Spleen (tissue), 11 donors: ENCODE measurements at regions not wholly inside any gene's neighbourhood (a gene's known extent, or its start where the extent isn't known, plus 50 kb on each side); places are given as distances from the start of the nearest gene placed in this dataset.
A peak's percentile ranks its signal among the peaks of the same experiment; 100 is the strongest.

Experiments
- DNase-seq: peaks from one replicate; pipeline ENCODE4 v3.0.0-alpha.2; 2020
- H3K27ac ChIP-seq, 8 donors: fragments of 200-600 bp; sonication (generic) in 7 of 8; 1 replicate in 4 of 8; 2 replicates in 4 of 8; pipeline versions ENCODE4 v1.5.0 to v1.8.0; 2016 to 2021; ENCODE audit warnings: inconsistent platforms in 4 of 8, mild to moderate bottlenecking in 4 of 8, moderate library complexity in 1 of 8
- H3K27me3 ChIP-seq, 7 donors: fragments of 200-600 bp; sonication (generic) in 6 of 7; replicated peaks in 1 of 7; 1 replicate in 4 of 7; 2 replicates in 3 of 7; pipeline versions ENCODE4 v1.5.0 to v1.8.0; 2016 to 2021; ENCODE audit warnings: inconsistent platforms in 3 of 7, mild to moderate bottlenecking in 1 of 7
- H3K36me3 ChIP-seq, 6 donors: fragments of 200-600 bp; sonication (generic) in 5 of 6; 1 replicate in 4 of 6; 2 replicates in 2 of 6; pipeline versions ENCODE4 v1.5.0 to v1.8.0; 2016 to 2021; ENCODE audit warnings: inconsistent platforms in 2 of 6
- H3K4me1 ChIP-seq, 6 donors: fragments of 200-600 bp; sonication (generic) in 5 of 6; 1 replicate in 3 of 6; 2 replicates in 3 of 6; pipeline versions ENCODE4 v1.5.0 to v1.8.0; 2016 to 2021; ENCODE audit warnings: inconsistent platforms in 3 of 6
- H3K4me3 ChIP-seq, 8 donors: fragments of 200-600 bp; sonication (generic) in 7 of 8; 1 replicate in 4 of 8; 2 replicates in 4 of 8; pipeline versions ENCODE4 v1.5.0 to v1.8.0; 2016 to 2021; ENCODE audit warnings: inconsistent platforms in 4 of 8, mild to moderate bottlenecking in 4 of 8, moderate library complexity in 2 of 8
- H3K9me3 ChIP-seq, 8 donors: fragments of 200-600 bp; sonication (generic) in 7 of 8; 1 replicate in 4 of 8; 2 replicates in 4 of 8; pipeline versions ENCODE4 v1.5.0 to v1.8.0; 2016 to 2021; ENCODE audit warnings: inconsistent platforms in 4 of 8
- CTCF ChIP-seq, 11 experiments: fragments of 200-600 bp in 7 of 11; fragments of 450-650 bp in 4 of 11; sonication (generic) in 4 of 11; IDR thresholded peaks in 8 of 11; conservative IDR thresholded peaks in 3 of 11; 1 replicate in 7 of 11; 2 replicates in 4 of 11; pipeline versions ENCODE4 v1.4.0 to v1.8.0; 2016 to 2021; ENCODE audit warnings: antibody characterized with exemption in 11 of 11, inconsistent platforms in 4 of 11, mild to moderate bottlenecking in 1 of 11
- POLR2A ChIP-seq, 3 donors: fragments of 450-650 bp; IDR thresholded peaks; one replicate each; pipeline ENCODE4 v1.5.1; 2017; ENCODE audit warnings: antibody characterized with exemption in 3 of 3, mild to moderate bottlenecking in 1 of 3
- POLR2AphosphoS5 ChIP-seq, 3 donors: sonication (generic); formaldehyde crosslinking; IDR thresholded peaks; one replicate each; pipeline ENCODE4 v1.5.1; 2017; ENCODE audit warnings: antibody characterized with exemption in 3 of 3
- WGBS, 5 donors: extraction: QIAGEN DNeasy Blood & Tissue Kit in 3 of 5; methylation state at CpG; one replicate each; pipeline versions ENCODE4 v1.1.5 to v1.1.7; 2013 to 2018; 5-methylcytosine and 5-hydroxymethylcytosine counted together
- intact Hi-C: fragments of 100-400 bp; cut with DNase I; formaldehyde crosslinking; loops from one replicate; pipeline ENCODE4 v1.15.0; 2023; ENCODE audit warnings: low total_unique reads
- donor health status: healthy with polysubstance abuse.
- donor health status: DM: no; HTN: no; CAD: no; lungs with moderate emphysema.
- donor health status: DM: no; HTN: no; CAD: no.
- donor health status: Bipolar disorder and iron deficiency.
- donor health status: healthy.
- donor health status: DM: no; HTN: no; CAD: no.
- donor health status: DM: yes; HTN: yes; CAD: no.

- no peak overlapping the region for H3K4me3 ChIP-seq
- H3K27me3 ChIP-seq: no peaks in the 10 kb centered on the region
- no peaks in the 10 kb centered on the region for H3K4me1 ChIP-seq
- H3K36me3 ChIP-seq: no peaks in the 10 kb centered on the region
- WGBS, 5 donors: 83 to 93% (median 83%) methylated on average over 6 of the region's 6 CpGs
- H3K27ac ChIP-seq: no peak overlapping the region
- DNase-seq: no peak
- intact Hi-C loops: no loop called here
- TF ChIP-seq CTCF (IDR thresholded peaks at IDR 0.05 in 8 of 11, conservative IDR thresholded peaks at IDR 0.05 in 3 of 11): no peak
- no peak for TF ChIP-seq POLR2AphosphoS5 (IDR thresholded peaks at IDR 0.05)
- no peak for TF ChIP-seq POLR2A (IDR thresholded peaks at IDR 0.05)
- H3K9me3 ChIP-seq: peaks cover 0 to 8% (median 0%) of the 10 kb centered on the region in 8 donors
These were observed 154.9 kb upstream of the VLDLR start for GRCh38 chr9:2466703-2467102.

GRCh38 chr9:2469681-2470221 is 151.8 kb upstream of the VLDLR start:
- Histone ChIP-seq H3K4me3 (no peak overlapping the region), H3K27ac (peak overlapping the region in 6 of 8 donors; percentile 9 to 49 (median 16)), H3K27me3 (no peaks in the 10 kb centered on the region), H3K36me3 (no peaks in the 10 kb centered on the region), H3K4me1 (no peaks in the 10 kb centered on the region), H3K9me3 (peaks cover 0 to under 1% (median 0%) of the 10 kb centered on the region in 8 donors)
- 47 to 75% (median 58%) methylated on average over 6 of the region's 6 CpGs for WGBS, 5 donors
- DNase-seq: no peak
- TF ChIP-seq POLR2AphosphoS5 (IDR thresholded peaks at IDR 0.05) (no peak), POLR2A (IDR thresholded peaks at IDR 0.05) (no peak), CTCF (IDR thresholded peaks at IDR 0.05 in 8 of 11, conservative IDR thresholded peaks at IDR 0.05 in 3 of 11) (no peak)
- intact Hi-C loops: no loop called here

DNA sequence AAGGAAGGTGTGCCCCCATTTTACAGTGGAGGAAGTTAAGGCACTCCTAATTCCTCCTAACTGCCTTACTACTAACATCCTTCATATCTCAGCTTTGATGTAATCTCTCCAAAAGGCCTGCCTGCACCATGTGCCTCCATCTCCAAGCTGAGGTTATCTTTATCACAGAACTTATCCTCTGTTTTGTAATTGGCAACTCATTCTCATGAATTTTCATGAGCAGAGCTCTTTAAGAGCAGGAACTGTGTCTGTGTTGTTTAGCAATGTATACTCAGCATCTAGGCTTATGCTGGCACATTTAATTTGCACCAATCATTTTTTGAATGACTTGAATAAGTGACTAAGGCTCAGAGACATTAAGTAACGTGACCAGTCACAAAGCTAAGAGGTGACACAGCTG is 147.9 kb upstream of the VLDLR start:
- intact Hi-C loops: no loop called here
- no peak for DNase-seq
- Histone ChIP-seq H3K27me3 (no peaks in the 10 kb centered on the region), H3K27ac (no peak overlapping the region), H3K36me3 (no peaks in the 10 kb centered on the region), H3K9me3 (no peaks in the 10 kb centered on the region), H3K4me3 (no peak overlapping the region), H3K4me1 (no peaks in the 10 kb centered on the region)
- TF ChIP-seq POLR2A (IDR thresholded peaks at IDR 0.05) (no peak), CTCF (IDR thresholded peaks at IDR 0.05 in 8 of 11, conservative IDR thresholded peaks at IDR 0.05 in 3 of 11) (no peak), POLR2AphosphoS5 (IDR thresholded peaks at IDR 0.05) (no peak)
- 59 to 71% (median 61%) methylated on average over 1 of the region's 1 CpG for WGBS, 5 donors

GRCh38 chr9:2477755-2478154 is 143.8 kb upstream of the VLDLR start:
- no peak for DNase-seq
- Histone ChIP-seq H3K4me3 (no peak overlapping the region), H3K27ac (no peak overlapping the region), H3K9me3 (no peaks in the 10 kb centered on the region), H3K36me3 (no peaks in the 10 kb centered on the region), H3K4me1 (no peaks in the 10 kb centered on the region), H3K27me3 (no peaks in the 10 kb centered on the region)
- TF ChIP-seq POLR2AphosphoS5 (IDR thresholded peaks at IDR 0.05): no peak
- no peak for TF ChIP-seq CTCF (IDR thresholded peaks at IDR 0.05 in 8 of 11, conservative IDR thresholded peaks at IDR 0.05 in 3 of 11)
- no peak for TF ChIP-seq POLR2A (IDR thresholded peaks at IDR 0.05)
- WGBS, 5 donors: 30 to 57% (median 53%) methylated on average over 1 of the region's 1 CpG
- intact Hi-C loops: no loop called here
